GM21717 (cell line): ENCODE measurements at regions not wholly inside any gene's neighbourhood (a gene's known extent, or its start where the extent isn't known, plus 50 kb on each side); places are given as distances from the start of the nearest gene placed in this dataset.

Experiments used
- ATAC-seq: cut with Tn5 transposase; IDR thresholded peaks from one replicate; pipeline ENCODE4 v1.9.1; 2021; ENCODE audit warnings: mild to moderate bottlenecking, moderate library complexity; ENCODE audit not compliant: unreplicated experiment

- ATAC-seq = no peak
These were observed 186.0 kb upstream of the MKI67 start for GRCh38 chr10:128312250-128312649.

- no peak for ATAC-seq
These were observed 188.5 kb upstream of the MKI67 start for GRCh38 chr10:128314686-128315085.

- ATAC-seq = no peak
These were observed 190.0 kb upstream of the MKI67 start for GRCh38 chr10:128316121-128316726.

DNA sequence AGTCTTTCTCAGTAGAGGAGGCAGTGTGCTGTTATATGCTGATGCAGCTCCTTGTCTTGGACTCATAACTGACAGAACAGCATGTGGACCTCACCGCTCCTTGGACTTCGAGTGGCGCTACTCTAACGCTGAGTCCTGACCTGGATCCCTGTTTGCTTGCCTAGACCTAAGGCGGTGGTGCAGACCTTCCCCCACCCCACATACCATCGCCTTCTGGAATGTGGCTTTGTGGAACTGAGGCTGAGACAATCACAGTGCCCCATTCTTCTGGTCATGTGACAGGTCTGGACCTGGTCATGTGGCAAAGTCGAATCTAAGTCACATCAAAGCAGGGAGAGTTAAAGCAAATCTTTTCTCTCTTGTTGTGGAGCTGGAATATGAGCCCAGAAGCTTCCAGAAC, 190.7 kb upstream of the MKI67 start:
- ATAC-seq = no peak

GRCh38 chr10:128318366-128318765, 192.1 kb upstream of the MKI67 start:
- ATAC-seq = no peak

DNA sequence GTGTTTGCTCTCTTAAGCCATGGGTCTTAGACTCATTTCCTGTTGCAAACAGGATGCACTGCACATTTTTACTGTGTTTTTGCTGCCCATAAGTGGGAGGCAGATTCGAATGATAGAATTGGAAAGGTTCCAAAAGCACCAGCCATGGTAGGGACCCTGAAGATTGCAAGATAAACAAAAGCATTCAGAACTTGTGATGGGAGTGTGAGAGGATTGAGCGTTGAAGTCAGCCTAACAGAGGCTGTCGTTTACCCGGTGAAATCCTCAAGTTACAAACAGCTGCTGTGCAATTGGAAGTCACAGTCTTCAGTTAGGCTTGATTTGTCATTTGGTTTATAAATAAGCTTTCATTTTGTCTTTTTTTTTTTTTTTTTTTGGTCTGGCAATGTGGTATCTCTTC, 192.7 kb upstream of the MKI67 start:
- ATAC-seq = no peak

DNA sequence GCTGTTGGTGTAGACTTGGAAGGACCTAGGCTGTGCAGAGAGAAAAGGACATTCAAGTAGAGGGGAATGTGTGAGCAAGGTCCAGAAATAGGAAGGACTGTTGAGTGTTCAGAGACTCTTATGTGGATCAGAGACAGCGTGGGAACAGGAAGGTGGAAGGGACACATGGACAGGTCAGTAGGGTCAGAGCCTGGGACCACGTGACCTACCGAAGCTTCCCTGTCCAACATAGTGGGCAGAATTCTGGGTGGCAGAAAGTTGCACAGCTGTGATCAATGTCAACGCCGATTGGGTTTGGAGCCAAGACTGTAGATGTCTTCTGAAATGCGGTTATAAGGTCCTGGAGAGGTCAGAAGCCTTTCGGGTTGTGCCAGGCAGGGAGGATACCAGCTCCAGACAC, 195.9 kb upstream of the MKI67 start:
- ATAC-seq = no peak

DNA sequence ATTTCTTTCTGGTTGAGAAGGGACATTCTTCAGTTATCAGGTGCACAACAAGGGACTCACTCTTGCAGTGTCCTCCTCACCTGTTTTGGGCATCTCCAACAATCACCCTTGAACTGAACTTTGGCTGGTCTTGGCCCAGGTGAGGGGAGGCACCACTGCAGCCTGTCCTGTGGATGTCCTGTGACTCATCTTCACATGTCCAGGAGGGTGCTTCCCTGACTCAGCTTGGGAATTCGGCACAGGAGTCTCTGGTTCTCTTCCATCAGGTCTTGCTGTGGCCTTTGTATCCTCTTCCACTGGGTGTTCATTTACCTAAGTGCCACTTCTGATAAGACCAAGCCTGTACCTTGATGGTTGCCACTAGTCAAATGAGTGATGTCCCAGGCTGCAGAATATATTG, 196.7 kb upstream of the MKI67 start:
- no peak for ATAC-seq

DNA sequence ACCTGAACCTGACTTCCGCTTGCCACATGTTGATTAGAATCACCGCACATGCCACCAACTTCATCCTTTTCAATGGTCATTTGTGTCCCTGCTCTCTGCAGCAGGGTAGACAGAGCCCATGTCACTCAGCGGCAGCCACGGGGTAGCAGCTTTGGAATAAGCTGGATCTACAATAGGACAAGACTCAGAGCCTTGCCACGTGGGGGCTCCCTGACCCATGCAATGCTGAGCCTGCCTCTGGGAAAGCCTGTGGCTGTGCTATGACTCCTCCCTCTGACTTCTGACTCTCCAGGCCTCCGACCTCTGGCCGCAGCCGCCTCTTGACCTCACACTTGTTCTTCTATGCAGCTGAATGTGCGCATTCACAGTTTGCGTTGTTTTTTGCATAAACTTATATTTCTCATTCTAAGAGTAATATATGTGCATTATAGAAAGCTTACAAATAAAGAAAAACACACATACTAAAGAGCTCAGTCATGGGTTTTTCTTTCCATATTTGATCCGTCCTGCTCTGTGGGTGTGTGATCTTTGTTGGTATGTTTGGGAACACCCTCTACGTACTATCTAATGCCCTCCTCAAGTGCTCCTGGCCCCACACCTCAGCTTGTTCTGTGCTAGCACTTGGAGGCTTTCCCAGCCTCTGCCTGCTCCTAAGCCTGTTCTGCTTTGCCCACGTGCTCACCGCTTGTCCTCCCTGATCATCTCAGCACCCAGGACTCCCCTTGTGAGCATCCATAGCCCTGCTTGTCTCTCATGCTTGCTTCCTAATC, 198.0 kb upstream of the MKI67 start:
- no peak for ATAC-seq

- ATAC-seq = no peak
These were observed 199.6 kb upstream of the MKI67 start for GRCh38 chr10:128325788-128326187.

DNA sequence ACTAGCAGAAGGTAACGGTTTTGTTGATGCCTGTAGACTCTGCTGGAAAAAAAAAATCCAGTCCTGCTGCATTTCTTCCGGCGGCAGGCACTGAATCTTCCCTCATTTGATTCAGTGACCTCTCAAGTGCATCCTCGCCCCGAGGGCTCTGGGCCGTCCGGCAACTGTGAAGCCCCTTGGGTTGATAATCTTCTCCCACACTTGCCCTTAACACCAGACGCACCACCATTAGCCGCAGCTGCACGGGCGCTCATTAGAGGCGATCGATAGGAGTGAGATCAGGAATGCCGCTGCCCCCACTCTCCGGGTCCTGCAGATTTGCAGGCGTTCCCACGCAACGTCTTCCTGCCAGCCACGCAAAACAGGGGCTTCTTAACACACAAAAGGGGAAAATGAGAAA, 200.0 kb upstream of the MKI67 start:
- no peak for ATAC-seq

DNA sequence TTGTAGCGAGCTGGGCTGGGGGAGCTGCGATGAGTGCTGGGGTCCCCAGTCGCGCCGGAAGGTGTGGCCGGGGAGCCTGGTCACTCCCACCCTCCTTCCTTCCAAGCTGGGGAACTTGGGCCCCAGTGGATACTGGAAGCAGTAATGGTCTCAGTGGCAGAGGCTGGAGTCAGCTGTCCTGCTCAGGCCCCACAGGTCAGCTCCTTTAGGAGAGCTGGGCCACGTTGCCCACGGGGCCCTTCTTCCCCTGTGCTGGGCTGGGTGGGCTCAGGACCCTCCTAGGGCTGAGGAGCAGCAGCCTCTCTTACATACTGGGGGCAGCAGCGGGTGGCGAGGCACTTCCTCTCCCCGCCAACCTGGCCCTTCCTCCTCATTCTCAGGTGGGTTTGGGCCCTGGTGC, 200.6 kb upstream of the MKI67 start:
- no peak for ATAC-seq

- ATAC-seq = no peak
These were observed 210.2 kb upstream of the MKI67 start for GRCh38 chr10:128336401-128336800.

DNA sequence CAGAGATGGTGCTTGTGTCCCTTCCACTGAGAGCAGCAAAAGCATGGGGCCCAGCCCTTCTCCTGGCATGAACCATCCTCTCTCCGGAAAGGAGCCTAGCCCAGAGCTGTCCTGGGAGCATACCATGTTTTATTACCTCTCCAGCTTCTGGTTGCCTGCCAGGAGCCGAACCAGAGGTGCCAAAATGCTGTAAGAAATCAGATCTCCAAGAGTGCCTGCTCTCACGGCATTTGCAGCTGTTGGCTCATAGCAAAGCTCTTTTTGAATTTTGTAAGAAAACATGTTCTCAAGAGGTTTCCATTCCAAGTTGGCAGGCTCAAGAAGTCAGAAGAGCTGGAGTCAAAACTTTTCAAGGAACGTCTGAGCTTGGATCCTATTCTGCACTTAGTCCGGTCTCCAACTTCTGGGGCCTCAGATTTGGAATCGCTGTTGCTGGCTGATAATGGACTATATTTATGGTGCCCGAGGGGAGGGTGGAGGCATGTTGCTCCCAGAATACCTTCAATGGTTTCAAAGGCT, 211.7 kb upstream of the MKI67 start:
- no peak for ATAC-seq

DNA sequence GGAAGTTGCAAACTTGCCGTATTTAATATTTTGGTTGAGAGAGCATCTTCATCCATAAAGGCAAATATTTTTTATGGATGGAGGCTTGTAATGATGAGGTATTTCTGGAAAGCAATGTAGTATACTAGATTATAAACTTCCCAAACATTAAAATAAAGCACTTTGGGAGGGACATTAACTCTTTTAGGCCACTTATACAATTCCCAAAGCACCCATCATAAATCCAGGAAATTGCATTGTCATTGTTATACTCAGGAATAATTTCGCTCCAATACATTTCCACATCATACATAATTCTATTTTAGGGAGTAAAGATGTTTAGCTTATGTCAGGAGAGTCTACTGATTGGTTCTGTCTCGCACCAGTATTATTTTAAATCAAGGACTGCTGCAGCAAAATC, 212.7 kb upstream of the MKI67 start:
- ATAC-seq = no peak

DNA sequence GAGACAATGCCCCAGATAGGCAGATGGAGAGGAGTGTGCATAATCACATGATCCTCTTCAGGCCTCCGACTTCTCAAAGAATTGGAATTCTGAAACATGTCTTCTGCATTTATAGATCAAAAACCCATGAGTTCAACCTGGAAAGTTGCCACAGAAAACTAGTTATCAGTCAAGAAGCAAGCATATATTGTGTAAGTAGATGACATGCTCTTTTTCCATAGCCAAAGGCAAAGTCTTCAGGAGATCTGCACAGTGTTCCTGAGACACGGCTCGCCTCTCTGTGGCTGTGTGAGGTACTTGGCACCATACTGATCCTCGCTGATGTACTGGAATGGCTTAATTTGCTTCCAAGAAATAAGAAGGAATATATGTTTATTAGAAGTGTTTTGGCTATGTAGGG, 213.5 kb upstream of the MKI67 start:
- ATAC-seq = no peak

DNA sequence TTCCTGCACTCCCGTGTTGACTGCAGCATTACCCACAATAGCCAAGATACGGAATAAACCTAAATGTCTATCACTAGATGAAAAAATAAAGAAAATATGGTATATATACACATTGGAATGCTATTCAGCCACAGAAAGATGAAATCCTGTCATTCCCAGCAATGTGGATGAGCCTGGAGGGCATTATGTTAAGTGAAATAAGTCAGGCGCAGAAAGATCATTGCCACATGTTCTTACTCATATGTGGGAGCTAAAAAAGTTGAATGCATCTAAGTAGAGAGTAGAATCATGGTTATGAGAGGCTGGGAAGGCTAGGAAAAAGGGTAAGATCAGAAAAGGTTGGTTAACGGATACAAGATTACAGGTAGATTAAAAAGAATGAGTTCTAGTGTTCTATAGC, 219.1 kb upstream of the MKI67 start:
- ATAC-seq = no peak

DNA sequence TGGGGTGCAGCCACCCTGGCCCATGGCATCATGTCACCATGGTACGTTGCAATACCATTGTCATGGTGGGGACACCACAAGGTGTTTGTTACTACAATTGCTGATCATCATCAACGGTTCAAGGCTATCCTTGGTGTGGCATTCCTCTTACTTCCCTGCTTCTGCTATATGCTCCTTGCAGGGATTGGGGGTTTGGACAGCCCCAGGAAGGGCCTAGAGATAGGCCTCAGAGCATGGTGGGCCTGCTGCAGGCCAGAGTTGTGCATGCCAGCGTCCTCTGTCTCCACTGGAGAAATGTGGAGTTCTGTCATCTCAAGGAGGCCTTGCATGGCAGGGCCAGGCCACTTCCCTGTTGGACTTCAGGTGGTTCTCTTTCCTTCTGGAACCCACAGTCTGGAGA, 234.6 kb upstream of the MKI67 start:
- no peak for ATAC-seq

DNA sequence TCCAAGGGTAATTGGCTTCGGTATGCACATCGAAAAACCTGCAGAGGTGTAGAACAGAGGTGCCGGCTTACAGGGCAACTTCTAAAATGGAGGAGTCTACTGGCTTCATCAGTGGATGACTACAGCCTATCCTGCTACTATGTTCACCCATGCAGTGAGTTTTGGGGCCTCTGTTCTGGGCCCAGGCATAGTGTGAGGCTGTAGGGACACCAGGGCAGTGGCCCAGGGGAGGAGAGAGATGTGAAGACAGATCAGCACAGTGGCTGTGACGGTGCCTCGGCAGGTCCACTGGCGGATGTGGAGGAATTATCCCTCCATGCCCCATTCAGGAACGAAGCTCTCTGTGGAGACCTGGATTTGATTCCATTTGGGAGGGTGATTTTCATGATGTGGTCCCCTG, 235.3 kb upstream of the MKI67 start:
- no peak for ATAC-seq

- no peak for ATAC-seq
These were observed 236.3 kb upstream of the MKI67 start for GRCh38 chr10:128362514-128362913.

DNA sequence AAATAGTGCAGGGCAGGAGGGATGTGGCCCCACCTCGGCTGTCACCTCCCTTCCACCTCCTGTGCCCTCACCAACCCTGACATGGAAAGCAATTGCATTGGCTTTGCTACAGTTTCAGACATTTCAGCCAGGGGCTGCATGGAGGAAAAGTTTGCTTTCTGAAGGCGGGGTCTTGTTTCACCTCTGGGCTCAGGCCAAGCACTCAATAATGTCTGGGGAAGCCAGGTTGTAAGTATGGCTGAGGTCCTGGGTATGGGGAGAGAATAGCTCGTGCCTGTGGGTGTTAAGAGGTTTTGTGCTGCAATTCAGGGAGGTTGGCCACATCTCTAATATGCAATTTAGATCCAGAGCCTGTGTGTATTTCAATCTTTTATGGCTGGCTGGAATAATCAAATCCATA, 238.4 kb upstream of the MKI67 start:
- no peak for ATAC-seq

DNA sequence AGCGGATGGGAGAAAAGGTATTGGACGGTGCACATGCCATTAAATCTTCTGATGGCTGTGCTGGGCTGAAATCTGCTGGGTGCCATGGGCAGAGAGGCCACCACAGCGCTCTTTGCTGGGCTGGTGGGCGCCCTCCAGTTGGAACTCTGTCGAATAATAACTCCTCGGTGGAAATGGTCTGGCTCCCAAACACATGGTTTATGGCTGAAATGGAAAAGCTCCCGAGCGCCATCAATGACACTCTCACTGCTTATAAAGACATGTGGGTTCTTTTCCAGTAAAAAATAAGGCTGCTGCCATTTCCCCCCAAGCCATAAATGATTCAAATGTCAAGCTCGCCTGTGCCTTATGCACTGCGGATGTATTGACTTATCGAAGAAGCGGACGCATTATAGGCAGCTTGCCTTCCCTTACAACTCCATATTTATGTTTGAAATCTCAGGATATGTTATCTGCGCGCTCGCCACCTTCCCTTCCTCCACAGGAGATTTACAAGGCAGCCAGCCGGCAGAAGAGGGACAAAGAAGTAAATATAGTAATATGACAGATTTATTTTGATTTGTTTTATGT, 239.0 kb upstream of the MKI67 start:
- ATAC-seq = no peak
